Heart left ventricle (tissue), 13 donors: ENCODE measurements at regions not wholly inside any gene's neighbourhood (a gene's known extent, or its start where the extent isn't known, plus 50 kb on each side); places are given as distances from the start of the nearest gene placed in this dataset.

ENCODE experiments used
- POLR2A ChIP-seq, 2 donors: fragments of 450-650 bp; IDR thresholded peaks; one replicate each; pipeline ENCODE4 v1.6.1; 2017; ENCODE audit warnings: antibody characterized with exemption in 2 of 2, mild to moderate bottlenecking in 2 of 2, moderate library complexity in 2 of 2
- TF ChIP-seq, protein P1 (sequence below), 12 donors: fragments of 200-600 bp; sonication (generic) in 4 of 12; IDR thresholded peaks; one replicate each; pipeline versions ENCODE4 v1.5.0 to v1.8.0; 2018 to 2022; ENCODE audit warnings: antibody characterized with exemption in 12 of 12, mild to moderate bottlenecking in 5 of 12
- donor health status: ischemic (EF 13 %, LVEDD 7.1; RV severe dilation, severe dysfunction).
- donor health status: DM: no; HTN: yes; CAD: no.
- donor health status: DM: no; HTN: no; CAD: no.
- donor health status: ischemic (EF 25% LVEDD 6.9; RV normal size, moderate dysfunction).
- donor health status: ischemic (EF 25% LVEDD 5.7; RV mildly dilated, moderate dysfunction).
- donor health status: ischemic (EF 35%, LVEDD 5.7; RV mildly dilated, moderate dysfunction).
- donor health status: nonischemic (EF 11% LVEDD 7.7; RV severe dilation, severe dysfunction).
- donor health status: DM: yes; HTN: yes; CAD: no.
- donor health status: PGD.
- donor health status: ischemic (EF 29% LVEDD 5.4; RV normal size, mild dysfunction).
- donor health status: nonischemic (EF 23%, LVEDD 6.1; RV moderate dilation, normal function).

GRCh38 chr1:102631691-102632090, 476.6 kb downstream of the COL11A1 start:
- TF ChIP-seq, protein P1, sequence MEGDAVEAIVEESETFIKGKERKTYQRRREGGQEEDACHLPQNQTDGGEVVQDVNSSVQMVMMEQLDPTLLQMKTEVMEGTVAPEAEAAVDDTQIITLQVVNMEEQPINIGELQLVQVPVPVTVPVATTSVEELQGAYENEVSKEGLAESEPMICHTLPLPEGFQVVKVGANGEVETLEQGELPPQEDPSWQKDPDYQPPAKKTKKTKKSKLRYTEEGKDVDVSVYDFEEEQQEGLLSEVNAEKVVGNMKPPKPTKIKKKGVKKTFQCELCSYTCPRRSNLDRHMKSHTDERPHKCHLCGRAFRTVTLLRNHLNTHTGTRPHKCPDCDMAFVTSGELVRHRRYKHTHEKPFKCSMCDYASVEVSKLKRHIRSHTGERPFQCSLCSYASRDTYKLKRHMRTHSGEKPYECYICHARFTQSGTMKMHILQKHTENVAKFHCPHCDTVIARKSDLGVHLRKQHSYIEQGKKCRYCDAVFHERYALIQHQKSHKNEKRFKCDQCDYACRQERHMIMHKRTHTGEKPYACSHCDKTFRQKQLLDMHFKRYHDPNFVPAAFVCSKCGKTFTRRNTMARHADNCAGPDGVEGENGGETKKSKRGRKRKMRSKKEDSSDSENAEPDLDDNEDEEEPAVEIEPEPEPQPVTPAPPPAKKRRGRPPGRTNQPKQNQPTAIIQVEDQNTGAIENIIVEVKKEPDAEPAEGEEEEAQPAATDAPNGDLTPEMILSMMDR (IDR thresholded peaks at IDR 0.05): no peak
- no peak for TF ChIP-seq POLR2A (IDR thresholded peaks at IDR 0.05)
